GM18951 (cell line): ENCODE measurements at regions not wholly inside any gene's neighbourhood (a gene's known extent, or its start where the extent isn't known, plus 50 kb on each side); places are given as distances from the start of the nearest gene placed in this dataset.

Experiments
- POLR2A ChIP-seq: IDR thresholded peaks from 4 replicates; pipeline ENCODE4 v1.6.1; 2011; ENCODE audit warnings: mild to moderate bottlenecking; ENCODE audit not compliant: insufficient read length, insufficient read depth; ENCODE audit errors: extremely low read depth
- in situ Hi-C: fragments of 300-500 bp; cut with MboI; formaldehyde crosslinking; loops from one replicate; pipeline ENCODE4 v1.12.0; 2022; ENCODE audit warnings: low sequenced_read_pairs, mixed read lengths, inconsistent platforms; ENCODE audit not compliant: unreplicated experiment

DNA sequence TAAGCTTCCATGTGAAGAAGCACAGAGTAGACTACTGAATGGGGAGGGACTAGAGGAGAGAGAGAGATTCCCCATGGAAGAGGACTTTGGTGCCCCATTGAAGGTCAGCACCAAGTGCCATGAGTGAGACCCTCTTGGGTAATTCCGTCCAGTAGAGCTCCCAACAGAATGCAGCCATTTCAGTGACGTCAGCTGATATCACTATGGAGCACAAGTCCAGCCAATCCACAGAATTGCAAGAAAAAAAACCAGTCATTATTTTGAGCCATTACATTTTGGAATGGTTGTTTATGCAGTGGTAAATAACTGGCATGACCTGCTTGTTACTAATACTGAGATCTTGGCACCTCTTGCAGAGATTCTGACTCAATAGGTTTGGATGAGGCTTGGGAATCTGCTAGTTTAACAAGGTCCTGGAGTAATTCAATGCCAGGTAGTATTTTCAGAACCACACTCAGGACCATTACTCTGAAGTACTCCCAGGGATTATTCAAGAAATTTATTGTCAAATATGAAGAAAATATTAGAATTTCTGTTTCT lies 52.6 kb upstream of the SP8 start:
- TF ChIP-seq POLR2A: no peak

DNA sequence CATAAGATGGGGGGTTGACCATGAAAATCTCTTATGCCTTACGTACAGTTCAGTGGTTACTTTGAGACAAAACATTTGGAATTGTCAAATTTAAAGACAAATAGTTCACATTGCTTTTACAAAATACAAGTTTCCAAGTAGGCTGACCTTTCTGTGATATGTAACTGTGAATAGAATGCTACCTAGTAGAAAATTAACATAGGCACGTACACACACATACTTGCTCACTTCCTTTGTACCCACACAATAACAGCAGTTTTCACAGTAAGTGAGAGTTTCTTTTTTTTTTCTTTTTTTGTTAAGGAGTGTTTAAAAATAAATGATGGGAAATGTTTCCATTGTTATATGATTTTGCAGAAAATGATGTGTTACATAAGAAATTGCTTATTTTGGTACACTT lies 53.3 kb upstream of the SP8 start:
- no peak for TF ChIP-seq POLR2A
- in situ Hi-C loops: no loop called here

More for the DNA sequence above, 52.6 kb upstream of the SP8 start:
- in situ Hi-C loops: no loop called here

- in situ Hi-C loops: no loop called here
- no peak for TF ChIP-seq POLR2A
Observed at GRCh38 chr7:20846791-20847190, 60.1 kb upstream of the SP8 start.

GRCh38 chr7:20858951-20859350 lies 72.3 kb upstream of the SP8 start:
- no peak for TF ChIP-seq POLR2A
- in situ Hi-C loops: no loop called here

- TF ChIP-seq POLR2A: no peak
- in situ Hi-C loops: no loop called here
Observed at GRCh38 chr7:20861468-20861867, 74.8 kb upstream of the SP8 start.

GRCh38 chr7:20862554-20862953 lies 75.9 kb upstream of the SP8 start:
- in situ Hi-C loops: no loop called here
- no peak for TF ChIP-seq POLR2A

DNA sequence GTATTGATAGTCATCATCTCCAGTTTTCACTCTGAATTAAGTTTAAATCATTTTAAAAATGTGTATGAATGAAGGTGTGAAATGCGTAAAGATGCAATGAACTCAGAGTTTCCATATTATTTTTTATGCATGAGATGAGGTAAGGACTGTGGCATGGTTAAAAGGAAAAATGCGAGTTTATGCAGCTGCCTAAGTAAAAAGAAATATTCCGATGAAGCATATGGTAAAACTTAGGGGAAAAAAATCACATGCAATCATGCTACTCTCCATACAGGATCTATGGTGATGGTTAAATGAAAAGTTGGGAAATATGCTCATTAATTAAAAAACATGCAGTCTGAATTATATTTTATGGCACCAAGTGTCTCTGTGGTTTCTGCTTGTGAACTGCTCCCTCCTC lies 77.5 kb upstream of the SP8 start:
- no peak for TF ChIP-seq POLR2A
- in situ Hi-C loops: no loop called here

GRCh38 chr7:20865684-20866083 lies 79.0 kb upstream of the SP8 start:
- no peak for TF ChIP-seq POLR2A
- in situ Hi-C loops: no loop called here

DNA sequence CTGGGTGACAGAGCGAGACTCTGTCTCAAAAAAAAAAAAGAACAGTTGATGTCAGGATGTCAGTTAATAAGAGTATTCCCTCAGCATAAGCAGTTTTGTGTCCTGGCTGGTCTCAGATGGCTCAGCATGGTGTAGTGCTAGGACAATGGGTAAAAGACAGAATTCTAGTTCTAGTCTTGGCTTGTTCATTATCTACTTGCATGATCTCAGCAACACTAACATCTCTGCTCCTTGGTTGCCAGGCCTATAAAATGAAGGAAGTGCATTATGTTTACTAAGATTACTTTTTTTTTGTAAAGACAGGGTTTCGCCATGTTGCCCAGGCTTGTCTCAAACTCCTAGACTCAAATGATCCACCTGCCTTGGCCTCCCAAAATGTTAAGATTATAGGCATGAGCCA lies 84.3 kb upstream of the SP8 start:
- in situ Hi-C loops: no loop called here
- TF ChIP-seq POLR2A: no peak

GRCh38 chr7:20892776-20893175 lies 106.1 kb upstream of the SP8 start:
- no peak for TF ChIP-seq POLR2A
- in situ Hi-C loops: no loop called here

DNA sequence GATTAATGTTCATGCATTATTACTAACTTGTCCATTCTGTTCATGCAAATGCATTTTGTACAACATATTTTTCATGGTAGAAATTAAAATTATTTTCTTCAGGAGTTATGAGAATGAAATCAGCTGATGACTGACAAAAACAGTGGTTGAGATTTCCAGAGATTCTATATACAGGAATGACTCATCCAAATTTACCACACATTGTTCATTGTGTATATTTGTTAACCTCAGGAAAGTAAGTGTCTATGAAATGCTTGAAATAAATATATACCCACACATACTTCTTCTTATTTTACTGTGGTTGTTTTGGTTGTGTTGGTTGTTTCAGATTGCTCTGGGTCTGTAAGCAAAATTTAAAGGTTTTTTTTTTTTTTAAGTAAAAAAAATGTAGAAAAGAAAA lies 108.1 kb upstream of the SP8 start:
- TF ChIP-seq POLR2A: no peak
- in situ Hi-C loops: no loop called here

- TF ChIP-seq POLR2A: no peak
- in situ Hi-C loops: no loop called here
Observed at GRCh38 chr7:20895563-20895962, 108.9 kb upstream of the SP8 start.

GRCh38 chr7:20896996-20897395 lies 110.3 kb upstream of the SP8 start:
- TF ChIP-seq POLR2A: no peak
- in situ Hi-C loops: no loop called here

DNA sequence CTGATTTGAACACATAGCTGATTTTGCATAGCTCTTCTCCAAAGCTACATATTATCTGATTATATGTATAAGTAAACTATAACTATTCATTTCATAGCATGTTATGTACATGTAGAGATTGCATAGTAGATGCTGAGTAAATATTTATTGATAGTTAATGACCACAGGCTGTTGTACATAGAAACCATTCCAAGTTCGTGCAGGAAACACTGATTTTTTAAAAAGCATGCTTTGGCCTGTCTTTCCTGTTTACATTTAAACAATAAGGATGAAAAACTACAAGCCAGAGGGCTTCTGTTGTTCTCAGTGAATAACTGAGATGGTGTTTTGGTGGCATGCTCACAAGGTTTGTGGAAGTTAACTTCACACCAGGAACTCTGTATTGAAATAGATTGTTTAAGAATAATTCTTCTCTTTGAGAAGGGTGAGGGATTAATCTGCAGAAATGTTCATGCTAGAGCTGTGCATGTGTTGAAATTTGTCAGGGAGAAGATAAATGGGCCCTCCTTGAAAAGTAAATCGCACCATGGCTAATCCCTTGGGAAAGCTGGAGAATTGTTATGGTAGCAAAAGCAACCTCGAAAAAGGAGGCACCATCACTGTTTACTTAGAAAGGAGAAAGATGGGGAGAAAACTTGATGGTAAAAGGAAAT lies 120.2 kb upstream of the SP8 start:
- no peak for TF ChIP-seq POLR2A
- in situ Hi-C loops: no loop called here

GRCh38 chr7:20911081-20911480 lies 124.4 kb upstream of the SP8 start:
- TF ChIP-seq POLR2A: no peak
- in situ Hi-C loops: no loop called here
